Right ventricle myocardium inferior (tissue), 1 donor: ENCODE measurements at regions not wholly inside any gene's neighbourhood (a gene's known extent, or its start where the extent isn't known, plus 50 kb on each side); places are given as distances from the start of the nearest gene placed in this dataset.

Source experiments
- ATAC-seq: fragments of 200-7000 bp; cut with Tn5 transposase; one replicate; pipeline ENCODE4 v1.9.1; 2020; ENCODE audit warnings: mild to moderate bottlenecking, moderate library complexity
- DNase-seq: peaks from one replicate; pipeline ENCODE4 v3.0.0; 2021; ENCODE audit errors: missing footprints
- intact Hi-C: fragments of 100-400 bp; cut with DNase I; formaldehyde crosslinking; loops from one replicate; pipeline ENCODE4 v1.11.0; 2022
- donor health status: DM: no; HTN: yes; CAD: no; lungs with severe emphysema.

GRCh38 chr2:129606496-129607270 lies 372.8 kb upstream of the RAB6C start:
- DNase-seq: no peak
- peak; percentile 68 for ATAC-seq
- intact Hi-C loops: no loop called here

GRCh38 chr2:129609224-129609623 lies 370.2 kb upstream of the RAB6C start:
- no peak for ATAC-seq
- DNase-seq: no peak
- intact Hi-C loops: no loop called here

- DNase-seq (no peak), ATAC-seq (no peak)
- intact Hi-C loops: no loop called here
Observed at GRCh38 chr2:129610766-129611165, 368.7 kb upstream of the RAB6C start.

- intact Hi-C loops: no loop called here
- ATAC-seq (no peak), DNase-seq (no peak)
Observed at GRCh38 chr2:129611471-129611870, 368.0 kb upstream of the RAB6C start.

- intact Hi-C loops: no loop called here
- ATAC-seq: no peak
Observed at GRCh38 chr2:129619471-129619870, 360.0 kb upstream of the RAB6C start.

GRCh38 chr2:129620411-129620810 lies 359.1 kb upstream of the RAB6C start:
- intact Hi-C loops: no loop called here
- ATAC-seq (no peak), DNase-seq (no peak)

More at GRCh38 chr2:129619471-129619870, 360.0 kb upstream of the RAB6C start:
- no peak for DNase-seq

- no peak for DNase-seq
- ATAC-seq: no peak
- intact Hi-C loops: no loop called here
Observed at GRCh38 chr2:129623783-129624182, 355.7 kb upstream of the RAB6C start.

- intact Hi-C loops: no loop called here
- no peak for ATAC-seq
- DNase-seq: no peak
Observed at GRCh38 chr2:129627437-129627836, 352.0 kb upstream of the RAB6C start.

GRCh38 chr2:129636692-129637091 lies 342.8 kb upstream of the RAB6C start:
- no peak for DNase-seq
- intact Hi-C loops: no loop called here
- no peak for ATAC-seq

GRCh38 chr2:129641371-129641770 lies 338.1 kb upstream of the RAB6C start:
- no peak for DNase-seq
- ATAC-seq: no peak
- intact Hi-C loops: no loop called here

GRCh38 chr2:129642526-129643043 lies 336.9 kb upstream of the RAB6C start:
- intact Hi-C loops: no loop called here
- ATAC-seq: no peak

GRCh38 chr2:129645335-129645734 lies 334.1 kb upstream of the RAB6C start:
- no peak for ATAC-seq
- intact Hi-C loops: no loop called here
- DNase-seq: no peak

More at GRCh38 chr2:129642526-129643043, 336.9 kb upstream of the RAB6C start:
- no peak for DNase-seq

- DNase-seq (no peak), ATAC-seq (no peak)
- intact Hi-C loops: no loop called here
Observed at GRCh38 chr2:129646107-129646506, 333.4 kb upstream of the RAB6C start.

GRCh38 chr2:129653246-129653645 lies 326.2 kb upstream of the RAB6C start:
- ATAC-seq (no peak), DNase-seq (no peak)
- intact Hi-C loops: no loop called here

- DNase-seq: no peak
- intact Hi-C loops: no loop called here
- no peak for ATAC-seq
Observed at GRCh38 chr2:129654331-129654730, 325.1 kb upstream of the RAB6C start.

- intact Hi-C loops: no loop called here
- ATAC-seq: no peak
- no peak for DNase-seq
Observed at GRCh38 chr2:129656081-129656598, 323.3 kb upstream of the RAB6C start.

GRCh38 chr2:129658430-129658829 lies 321.0 kb upstream of the RAB6C start:
- DNase-seq (no peak), ATAC-seq (no peak)
- intact Hi-C loops: no loop called here

- ATAC-seq: no peak
- DNase-seq: no peak
- intact Hi-C loops: no loop called here
Observed at GRCh38 chr2:129661935-129662334, 317.5 kb upstream of the RAB6C start.

GRCh38 chr2:129667577-129667976 lies 311.9 kb upstream of the RAB6C start:
- no peak for ATAC-seq
- DNase-seq: no peak
- intact Hi-C loops: no loop called here

GRCh38 chr2:129672521-129672920 lies 306.9 kb upstream of the RAB6C start:
- intact Hi-C loops: no loop called here
- DNase-seq (no peak), ATAC-seq (no peak)

GRCh38 chr2:129673234-129673633 lies 306.2 kb upstream of the RAB6C start:
- DNase-seq: no peak
- intact Hi-C loops: no loop called here
- ATAC-seq: no peak
